Hepatocyte (in vitro differentiated cells): ENCODE measurements at regions not wholly inside any gene's neighbourhood (a gene's known extent, or its start where the extent isn't known, plus 50 kb on each side); places are given as distances from the start of the nearest gene placed in this dataset.
A peak's percentile ranks its signal among the peaks of the same experiment; 100 is the strongest.

Source experiments
- DNase-seq: peaks from one replicate; pipeline ENCODE4 v3.0.0-alpha.2; 2016; ENCODE audit warnings: low spot score
- H2AFZ ChIP-seq: fragments of 200-600 bp; sonication (generic); 2 replicates; pipeline ENCODE4 v1.6.0; 2016; ENCODE audit warnings: antibody characterized with exemption, mild to moderate bottlenecking
- H3K27ac ChIP-seq: fragments of 200-600 bp; sonication (generic); 2 replicates; pipeline ENCODE4 v1.5.1; 2016; ENCODE audit warnings: mild to moderate bottlenecking
- H3K27me3 ChIP-seq: fragments of 200-600 bp; sonication (generic); 2 replicates; pipeline ENCODE4 v1.6.1; 2016
- H3K36me3 ChIP-seq: fragments of 200-600 bp; sonication (generic); replicated peaks from 2 replicates; pipeline ENCODE4 v1.5.1; 2016; ENCODE audit warnings: low read depth; ENCODE audit not compliant: insufficient read depth
- H3K4me1 ChIP-seq: fragments of 200-600 bp; sonication (generic); 2 replicates; pipeline ENCODE4 v1.5.1; 2016; ENCODE audit warnings: mild to moderate bottlenecking, moderate library complexity; ENCODE audit not compliant: insufficient read depth
- H3K4me2 ChIP-seq: fragments of 200-600 bp; sonication (generic); 2 replicates; pipeline ENCODE4 v1.6.0; 2016
- H3K4me3 ChIP-seq: fragments of 200-600 bp; sonication (generic); 2 replicates; pipeline ENCODE4 v1.5.1; 2016; ENCODE audit warnings: mild to moderate bottlenecking
- H3K79me2 ChIP-seq: fragments of 200-600 bp; sonication (generic); 2 replicates; pipeline ENCODE4 v1.6.0; 2017; ENCODE audit warnings: mild to moderate bottlenecking
- H3K9me2 ChIP-seq: fragments of 200-600 bp; sonication (generic); replicated peaks from 2 replicates; pipeline ENCODE4 v1.6.0; 2017; ENCODE audit warnings: mild to moderate bottlenecking; ENCODE audit not compliant: insufficient read depth
- H3K9me3 ChIP-seq: fragments of 200-600 bp; sonication (generic); 2 replicates; pipeline ENCODE4 v1.5.1; 2016; ENCODE audit warnings: low read depth, mild to moderate bottlenecking
- H4K20me1 ChIP-seq: fragments of 200-600 bp; sonication (generic); 2 replicates; pipeline ENCODE4 v1.6.0; 2016; ENCODE audit warnings: mild to moderate bottlenecking; ENCODE audit not compliant: insufficient read depth, poor library complexity, severe bottlenecking
- EZH2 ChIP-seq: fragments of 200-600 bp; sonication (generic); IDR thresholded peaks from 2 replicates; pipeline ENCODE4 v1.6.1; 2016; ENCODE audit warnings: antibody characterized with exemption, mild to moderate bottlenecking, borderline replicate concordance
- EZH2phosphoT487 ChIP-seq: fragments of 200-600 bp; sonication (generic); IDR thresholded peaks from one replicate; pipeline ENCODE4 v1.6.1; 2018; ENCODE audit warnings: antibody characterized with exemption, mild to moderate bottlenecking, low read depth, moderate library complexity; ENCODE audit not compliant: unreplicated experiment, severe bottlenecking
- WGBS: methylation state at CpG from one replicate; pipeline ENCODE4 v1.1.6; 2016; ENCODE audit warnings: low lambda C conversion rate; ENCODE audit errors: missing lambda C conversion rate; 5-methylcytosine and 5-hydroxymethylcytosine counted together
- TF ChIP-seq, protein P1 (sequence below): fragments of 200-600 bp; sonication (generic); IDR thresholded peaks from 2 replicates; pipeline ENCODE4 v1.5.1; 2016; ENCODE audit warnings: antibody characterized with exemption, mild to moderate bottlenecking; ENCODE audit not compliant: poor library complexity

- Histone ChIP-seq H3K27me3 (no peaks in the 10 kb centered on the region), H3K9me3 (no peaks in the 10 kb centered on the region), H3K4me1 (peaks cover 9% of the 10 kb centered on the region), H2AFZ (no peak overlapping the region), H3K27ac (peak overlapping the region; percentile 32), H3K4me2 (no peak overlapping the region), H3K9me2 (no peaks in the 10 kb centered on the region), H4K20me1 (no peaks in the 10 kb centered on the region), H3K79me2 (no peaks in the 10 kb centered on the region), H3K4me3 (no peak overlapping the region), H3K36me3 (no peaks in the 10 kb centered on the region)
- peak; percentile 22 for DNase-seq
- TF ChIP-seq EZH2phosphoT487 (no peak), EZH2 (no peak)
- TF ChIP-seq, protein P1, sequence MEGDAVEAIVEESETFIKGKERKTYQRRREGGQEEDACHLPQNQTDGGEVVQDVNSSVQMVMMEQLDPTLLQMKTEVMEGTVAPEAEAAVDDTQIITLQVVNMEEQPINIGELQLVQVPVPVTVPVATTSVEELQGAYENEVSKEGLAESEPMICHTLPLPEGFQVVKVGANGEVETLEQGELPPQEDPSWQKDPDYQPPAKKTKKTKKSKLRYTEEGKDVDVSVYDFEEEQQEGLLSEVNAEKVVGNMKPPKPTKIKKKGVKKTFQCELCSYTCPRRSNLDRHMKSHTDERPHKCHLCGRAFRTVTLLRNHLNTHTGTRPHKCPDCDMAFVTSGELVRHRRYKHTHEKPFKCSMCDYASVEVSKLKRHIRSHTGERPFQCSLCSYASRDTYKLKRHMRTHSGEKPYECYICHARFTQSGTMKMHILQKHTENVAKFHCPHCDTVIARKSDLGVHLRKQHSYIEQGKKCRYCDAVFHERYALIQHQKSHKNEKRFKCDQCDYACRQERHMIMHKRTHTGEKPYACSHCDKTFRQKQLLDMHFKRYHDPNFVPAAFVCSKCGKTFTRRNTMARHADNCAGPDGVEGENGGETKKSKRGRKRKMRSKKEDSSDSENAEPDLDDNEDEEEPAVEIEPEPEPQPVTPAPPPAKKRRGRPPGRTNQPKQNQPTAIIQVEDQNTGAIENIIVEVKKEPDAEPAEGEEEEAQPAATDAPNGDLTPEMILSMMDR: no peak
- WGBS: 74% methylated on average over 4 of the region's 4 CpGs
Measured at GRCh38 chr15:39269821-39270220, 311.1 kb upstream of the THBS1 start.

- Histone ChIP-seq H3K27ac (peak overlapping the region; percentile 32), H3K36me3 (no peaks in the 10 kb centered on the region), H3K4me3 (no peak overlapping the region), H3K9me3 (no peaks in the 10 kb centered on the region), H2AFZ (no peak overlapping the region), H3K4me2 (no peak overlapping the region), H3K27me3 (no peaks in the 10 kb centered on the region), H3K9me2 (no peaks in the 10 kb centered on the region), H4K20me1 (no peaks in the 10 kb centered on the region), H3K79me2 (no peaks in the 10 kb centered on the region), H3K4me1 (peaks cover 9% of the 10 kb centered on the region)
- TF ChIP-seq, protein P1: no peak
- no peak for TF ChIP-seq EZH2
- TF ChIP-seq EZH2phosphoT487: no peak
- no peak for DNase-seq
Measured at GRCh38 chr15:39270221-39270855, 310.5 kb upstream of the THBS1 start.

GRCh38 chr15:39270934-39271333 lies 309.9 kb upstream of the THBS1 start:
- H3K9me2 ChIP-seq: no peaks in the 10 kb centered on the region
- H3K4me3 ChIP-seq: no peak overlapping the region
- H3K9me3 ChIP-seq: no peaks in the 10 kb centered on the region
- H3K27me3 ChIP-seq: no peaks in the 10 kb centered on the region
- TF ChIP-seq, protein P1: no peak
- TF ChIP-seq EZH2 (no peak), EZH2phosphoT487 (no peak)
- peaks cover 9% of the 10 kb centered on the region for H3K4me1 ChIP-seq
- H3K4me2 ChIP-seq: no peak overlapping the region
- H3K79me2 ChIP-seq: no peaks in the 10 kb centered on the region
- H3K27ac ChIP-seq: no peak overlapping the region
- WGBS: 94% methylated on average over 7 of the region's 7 CpGs
- DNase-seq: no peak
- no peaks in the 10 kb centered on the region for H4K20me1 ChIP-seq
- no peaks in the 10 kb centered on the region for H3K36me3 ChIP-seq
- no peak overlapping the region for H2AFZ ChIP-seq
